Right ventricle myocardium superior (tissue), 1 donor: ENCODE measurements at regions not wholly inside any gene's neighbourhood (a gene's known extent, or its start where the extent isn't known, plus 50 kb on each side); places are given as distances from the start of the nearest gene placed in this dataset.

Source experiments
- ATAC-seq: fragments of 200-7000 bp; cut with Tn5 transposase; one replicate; pipeline ENCODE4 v1.9.1; 2020; ENCODE audit warnings: mild to moderate bottlenecking; ENCODE audit not compliant: poor library complexity
- DNase-seq: peaks from one replicate; pipeline ENCODE4 v3.0.0-alpha.2; 2020
- intact Hi-C: fragments of 100-400 bp; cut with DNase I; formaldehyde crosslinking; loops from one replicate; pipeline ENCODE4 v1.11.2; 2022
- donor health status: DM: no; HTN: yes; CAD: no; lungs with severe emphysema.

- no peak for ATAC-seq
- DNase-seq = no peak
- intact Hi-C loops = no loop called here
Measured at GRCh38 chrX:98654565-98654964, 1755.5 kb downstream of the PCDH19 start.
